ENCODE measurements at regions not wholly inside any gene's neighbourhood (a gene's known extent, or its start where the extent isn't known, plus 50 kb on each side); places are given as distances from the start of the nearest gene placed in this dataset.
"Not testable (repeated sequence)": the region's sequence is repeated elsewhere in the genome, so short reads cannot be mapped to it uniquely, and the experiment has no call there.

- not testable (repeated sequence) for TF ChIP-seq CTCF (IDR thresholded peaks at IDR 0.05); EZH2 (IDR thresholded peaks at IDR 0.05; ENCODE audit: borderline replicate concordance, insufficient read depth, low read depth, low read length, poor library complexity, severe bottlenecking)
Measured at GRCh38 chr5:177883295-177883694, 100.6 kb upstream of the FAM153A start.

All from B cell (primary cell).